ENCODE measurements at regions not wholly inside any gene's neighbourhood (a gene's known extent, or its start where the extent isn't known, plus 50 kb on each side); places are given as distances from the start of the nearest gene placed in this dataset.

DNA sequence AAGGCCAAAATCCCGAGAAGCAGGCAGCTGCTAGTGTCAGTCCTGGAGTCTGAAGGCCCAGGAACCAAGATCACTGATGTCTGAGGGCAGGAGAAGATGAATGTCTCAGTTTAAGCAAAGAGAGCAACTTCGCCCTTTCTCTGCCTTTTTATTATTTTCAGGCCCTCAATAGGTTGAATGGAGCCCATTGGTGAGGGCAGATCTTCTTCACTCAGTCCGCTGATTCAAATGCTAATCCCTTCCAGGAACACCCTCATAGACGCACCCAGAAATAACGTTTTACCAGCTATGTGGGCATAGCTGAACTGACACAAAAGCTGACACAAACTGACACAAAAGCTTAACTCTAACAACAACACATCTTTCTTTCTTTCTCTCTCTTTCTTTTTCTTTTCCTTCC is 78.0 kb upstream of the KCNJ3 start:
- H3K9me1 ChIP-seq (ENCODE audit: control insufficient read depth, insufficient read depth, low read length), result no peaks in the 10 kb centered on the region
- H3K36me3 ChIP-seq (ENCODE audit: control insufficient read depth, insufficient read depth, low read length), result no peaks in the 10 kb centered on the region
- 1% methylated on average over 5 of the region's 5 CpGs for WGBS (ENCODE audit: insufficient coverage, low coverage, missing lambda C conversion rate)
- no peak overlapping the region for H3K4me3 ChIP-seq
- no peak overlapping the region for H3K9ac ChIP-seq (ENCODE audit: insufficient read depth in 1 of 2, low read depth in 2 of 2, low read length in 2 of 2)
- no peak overlapping the region for H2AFZ ChIP-seq (ENCODE audit: low read depth, low read length)
- no peaks in the 10 kb centered on the region for H3K9me3 ChIP-seq (replicated peaks; ENCODE audit: control insufficient read depth, insufficient read depth, low read depth, low read length)
- CTCF ChIA-PET (ENCODE audit: low intra/inter-chr PET ratio), result no interaction called here
- ATAC-seq (no peak), FAIRE-seq (no peak), DNase-seq (ENCODE audit: extremely low read depth in 1 of 4, low spot score in 3 of 4) (no peak)
- H4K20me1 ChIP-seq (replicated peaks; ENCODE audit: control insufficient read depth, insufficient read depth, low read length), result no peaks in the 10 kb centered on the region
- no peak overlapping the region for H3K4me2 ChIP-seq (ENCODE audit: insufficient read depth, low read length)
- no peak overlapping the region for H3K27ac ChIP-seq (ENCODE audit: extremely low read depth, low read depth, low read length)
- in situ Hi-C loops (cut with MboI), result no loop called here
- intact Hi-C loops (cut with micrococcal nuclease), result no loop called here
- no TSS peak for BruUV-seq (replicated peaks)
- H3K79me2 ChIP-seq (ENCODE audit: control insufficient read depth, insufficient read depth, low read length), result no peaks in the 10 kb centered on the region
- H3K27me3 ChIP-seq (ENCODE audit: control insufficient read depth in 2 of 2, insufficient read depth in 2 of 2, low read length in 2 of 2), result no peaks in the 10 kb centered on the region
- H3K4me1 ChIP-seq (replicated peaks in 1 of 2; ENCODE audit: control insufficient read depth in 2 of 2, insufficient read depth in 2 of 2, low read length in 2 of 2), result no peaks in the 10 kb centered on the region
- POLR2A ChIA-PET, result interaction anchor here (0.7 kb wide), 1 partner anchor 121 kb away, joined by 3 read pairs; no protein-coding TSS in a partner anchor
- TF ChIP-seq, protein P1, sequence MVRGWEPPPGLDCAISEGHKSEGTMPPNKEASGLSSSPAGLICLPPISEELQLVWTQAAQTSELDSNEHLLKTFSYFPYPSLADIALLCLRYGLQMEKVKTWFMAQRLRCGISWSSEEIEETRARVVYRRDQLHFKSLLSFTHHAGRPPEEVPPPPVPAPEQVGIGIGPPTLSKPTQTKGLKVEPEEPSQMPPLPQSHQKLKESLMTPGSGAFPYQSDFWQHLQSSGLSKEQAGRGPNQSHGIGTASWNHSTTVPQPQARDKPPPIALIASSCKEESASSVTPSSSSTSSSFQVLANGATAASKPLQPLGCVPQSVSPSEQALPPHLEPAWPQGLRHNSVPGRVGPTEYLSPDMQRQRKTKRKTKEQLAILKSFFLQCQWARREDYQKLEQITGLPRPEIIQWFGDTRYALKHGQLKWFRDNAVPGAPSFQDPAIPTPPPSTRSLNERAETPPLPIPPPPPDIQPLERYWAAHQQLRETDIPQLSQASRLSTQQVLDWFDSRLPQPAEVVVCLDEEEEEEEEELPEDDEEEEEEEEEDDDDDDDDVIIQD (CRISPR knock-in tag; IDR thresholded peaks at IDR 0.05), result no peak
- TF ChIP-seq, protein P2, sequence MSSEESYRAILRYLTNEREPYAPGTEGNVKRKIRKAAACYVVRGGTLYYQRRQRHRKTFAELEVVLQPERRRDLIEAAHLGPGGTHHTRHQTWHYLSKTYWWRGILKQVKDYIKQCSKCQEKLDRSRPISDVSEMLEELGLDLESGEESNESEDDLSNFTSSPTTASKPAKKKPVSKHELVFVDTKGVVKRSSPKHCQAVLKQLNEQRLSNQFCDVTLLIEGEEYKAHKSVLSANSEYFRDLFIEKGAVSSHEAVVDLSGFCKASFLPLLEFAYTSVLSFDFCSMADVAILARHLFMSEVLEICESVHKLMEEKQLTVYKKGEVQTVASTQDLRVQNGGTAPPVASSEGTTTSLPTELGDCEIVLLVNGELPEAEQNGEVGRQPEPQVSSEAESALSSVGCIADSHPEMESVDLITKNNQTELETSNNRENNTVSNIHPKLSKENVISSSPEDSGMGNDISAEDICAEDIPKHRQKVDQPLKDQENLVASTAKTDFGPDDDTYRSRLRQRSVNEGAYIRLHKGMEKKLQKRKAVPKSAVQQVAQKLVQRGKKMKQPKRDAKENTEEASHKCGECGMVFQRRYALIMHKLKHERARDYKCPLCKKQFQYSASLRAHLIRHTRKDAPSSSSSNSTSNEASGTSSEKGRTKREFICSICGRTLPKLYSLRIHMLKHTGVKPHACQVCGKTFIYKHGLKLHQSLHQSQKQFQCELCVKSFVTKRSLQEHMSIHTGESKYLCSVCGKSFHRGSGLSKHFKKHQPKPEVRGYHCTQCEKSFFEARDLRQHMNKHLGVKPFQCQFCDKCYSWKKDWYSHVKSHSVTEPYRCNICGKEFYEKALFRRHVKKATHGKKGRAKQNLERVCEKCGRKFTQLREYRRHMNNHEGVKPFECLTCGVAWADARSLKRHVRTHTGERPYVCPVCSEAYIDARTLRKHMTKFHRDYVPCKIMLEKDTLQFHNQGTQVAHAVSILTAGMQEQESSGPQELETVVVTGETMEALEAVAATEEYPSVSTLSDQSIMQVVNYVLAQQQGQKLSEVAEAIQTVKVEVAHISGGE (CRISPR knock-in tag; IDR thresholded peaks at IDR 0.05), result no peak
- TF ChIP-seq MYBL2 (IDR thresholded peaks at IDR 0.05; ENCODE audit: low read depth) (no peak), MYBL2 (CRISPR knock-in tag; IDR thresholded peaks at IDR 0.05; ENCODE audit: borderline replicate concordance) (no peak), HNRNPL (IDR thresholded peaks at IDR 0.05; ENCODE audit: low read depth, low read length) (no peak), TEAD4 (IDR thresholded peaks at IDR 0.05; ENCODE audit: low read length) (no peak), TEAD4 (CRISPR knock-in tag; IDR thresholded peaks at IDR 0.05; ENCODE audit: borderline replicate concordance) (no peak), TAF15 (IDR thresholded peaks at IDR 0.05; ENCODE audit: low read depth, low read length) (no peak), NCOR1 (IDR thresholded peaks at IDR 0.05) (no peak), ZNF408 (CRISPR knock-in tag; IDR thresholded peaks at IDR 0.05; ENCODE audit: low read depth) (no peak), ZFP1 (CRISPR knock-in tag; IDR thresholded peaks at IDR 0.05) (no peak), L3MBTL2 (IDR thresholded peaks at IDR 0.05) (no peak)
- TF ChIP-seq, protein P3, sequence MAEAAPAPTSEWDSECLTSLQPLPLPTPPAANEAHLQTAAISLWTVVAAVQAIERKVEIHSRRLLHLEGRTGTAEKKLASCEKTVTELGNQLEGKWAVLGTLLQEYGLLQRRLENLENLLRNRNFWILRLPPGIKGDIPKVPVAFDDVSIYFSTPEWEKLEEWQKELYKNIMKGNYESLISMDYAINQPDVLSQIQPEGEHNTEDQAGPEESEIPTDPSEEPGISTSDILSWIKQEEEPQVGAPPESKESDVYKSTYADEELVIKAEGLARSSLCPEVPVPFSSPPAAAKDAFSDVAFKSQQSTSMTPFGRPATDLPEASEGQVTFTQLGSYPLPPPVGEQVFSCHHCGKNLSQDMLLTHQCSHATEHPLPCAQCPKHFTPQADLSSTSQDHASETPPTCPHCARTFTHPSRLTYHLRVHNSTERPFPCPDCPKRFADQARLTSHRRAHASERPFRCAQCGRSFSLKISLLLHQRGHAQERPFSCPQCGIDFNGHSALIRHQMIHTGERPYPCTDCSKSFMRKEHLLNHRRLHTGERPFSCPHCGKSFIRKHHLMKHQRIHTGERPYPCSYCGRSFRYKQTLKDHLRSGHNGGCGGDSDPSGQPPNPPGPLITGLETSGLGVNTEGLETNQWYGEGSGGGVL (CRISPR knock-in tag; IDR thresholded peaks at IDR 0.05), result no peak
- TF ChIP-seq, protein P4, sequence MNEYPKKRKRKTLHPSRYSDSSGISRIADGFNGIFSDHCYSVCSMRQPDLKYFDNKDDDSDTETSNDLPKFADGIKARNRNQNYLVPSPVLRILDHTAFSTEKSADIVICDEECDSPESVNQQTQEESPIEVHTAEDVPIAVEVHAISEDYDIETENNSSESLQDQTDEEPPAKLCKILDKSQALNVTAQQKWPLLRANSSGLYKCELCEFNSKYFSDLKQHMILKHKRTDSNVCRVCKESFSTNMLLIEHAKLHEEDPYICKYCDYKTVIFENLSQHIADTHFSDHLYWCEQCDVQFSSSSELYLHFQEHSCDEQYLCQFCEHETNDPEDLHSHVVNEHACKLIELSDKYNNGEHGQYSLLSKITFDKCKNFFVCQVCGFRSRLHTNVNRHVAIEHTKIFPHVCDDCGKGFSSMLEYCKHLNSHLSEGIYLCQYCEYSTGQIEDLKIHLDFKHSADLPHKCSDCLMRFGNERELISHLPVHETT (CRISPR knock-in tag; conservative IDR thresholded peaks at IDR 0.05 in 1 of 2, IDR thresholded peaks at IDR 0.05 in 1 of 2), result no peak

Data from K562 (cell line).